Astrocyte of the spinal cord (primary cell): ENCODE measurements at regions not wholly inside any gene's neighbourhood (a gene's known extent, or its start where the extent isn't known, plus 50 kb on each side); places are given as distances from the start of the nearest gene placed in this dataset.

ENCODE experiments used
- DNase-seq: peaks from one replicate; pipeline ENCODE4 v3.0.0; 2011; ENCODE audit warnings: low read depth, low spot score
- H3K4me3 ChIP-seq: 2 replicates; pipeline ENCODE4 v1.5.1; 2011; ENCODE audit warnings: low read depth, mild to moderate bottlenecking, low read length, moderate library complexity
- CTCF ChIP-seq: IDR thresholded peaks from 2 replicates; pipeline ENCODE4 v1.5.1; 2012; ENCODE audit warnings: low read depth, mild to moderate bottlenecking, low read length, inconsistent platforms
- in situ Hi-C: cut with HindIII; loops from 2 replicates; pipeline ENCODE4 v1.10.0; 2017; ENCODE audit warnings: low sequenced_read_pairs

DNA sequence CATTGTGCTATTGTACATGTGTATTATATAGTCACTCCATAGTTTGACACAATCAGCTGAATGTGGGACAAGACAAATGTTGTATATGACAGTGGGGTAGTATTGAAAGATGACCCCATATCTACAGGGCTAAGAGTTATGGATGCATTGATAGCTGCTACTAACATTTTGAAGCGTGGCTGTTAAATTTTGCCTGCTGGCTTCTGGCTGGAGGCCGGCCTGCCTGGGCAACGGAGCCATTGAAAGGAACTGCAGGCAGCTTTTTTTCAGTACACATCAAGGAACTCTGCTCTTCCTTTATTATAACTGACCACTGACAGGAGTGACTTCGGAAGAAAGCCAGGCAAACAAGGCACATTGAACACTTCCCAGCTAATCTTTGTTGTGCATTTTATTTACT lies 76.1 kb upstream of the TMEM33 start:
- H3K4me3 ChIP-seq, result no peak overlapping the region
- no peak for TF ChIP-seq CTCF
- DNase-seq, result no peak
- in situ Hi-C loops, result no loop called here

GRCh38 chr4:41857226-41857641 lies 78.0 kb upstream of the TMEM33 start:
- in situ Hi-C loops, result no loop called here
- no peak for TF ChIP-seq CTCF
- no peak overlapping the region for H3K4me3 ChIP-seq
- DNase-seq, result no peak

- no peak overlapping the region for H3K4me3 ChIP-seq
- DNase-seq, result no peak
- no peak for TF ChIP-seq CTCF
- in situ Hi-C loops, result no loop called here
Measured at GRCh38 chr4:41856797-41857196, 78.4 kb upstream of the TMEM33 start.

DNA sequence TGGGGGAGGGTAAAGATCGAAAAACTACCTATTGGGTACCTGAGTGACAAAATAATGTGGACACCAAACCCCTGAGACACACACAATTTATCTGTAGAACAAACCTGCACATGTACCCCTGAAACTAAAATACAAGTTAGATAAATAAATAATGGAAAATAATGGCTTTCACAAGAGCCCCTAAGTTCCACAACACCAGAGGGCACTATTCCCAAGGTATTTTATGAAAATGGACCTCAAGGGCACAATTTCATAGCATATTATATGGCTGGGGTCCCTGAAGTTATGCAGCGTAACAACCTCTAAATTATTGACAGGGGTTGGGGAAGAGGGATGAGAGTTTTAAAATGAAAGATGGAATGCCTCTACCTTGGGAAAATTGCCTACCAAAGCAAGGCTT lies 81.3 kb upstream of the TMEM33 start:
- in situ Hi-C loops, result no loop called here
- no peak for TF ChIP-seq CTCF
- no peak for DNase-seq
- no peak overlapping the region for H3K4me3 ChIP-seq

DNA sequence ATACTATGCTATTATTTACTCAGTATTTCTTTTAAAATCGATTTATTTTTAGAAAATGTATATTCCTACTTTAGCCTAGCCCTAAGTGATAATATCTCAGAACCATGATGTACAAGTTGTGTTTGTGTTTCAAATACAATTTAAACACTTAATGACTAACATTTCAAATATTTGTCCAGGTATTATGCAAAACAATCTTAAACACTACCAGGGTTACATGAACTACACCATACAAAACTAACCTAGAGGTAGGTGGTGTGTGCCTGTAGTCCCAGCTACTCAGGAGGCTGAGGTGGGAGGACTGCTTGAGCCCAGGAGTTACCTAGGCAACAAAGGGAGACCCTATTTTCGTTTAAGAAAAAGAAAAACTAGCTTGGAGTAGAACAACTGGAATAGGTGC lies 83.0 kb upstream of the TMEM33 start:
- TF ChIP-seq CTCF, result no peak
- no peak for DNase-seq
- in situ Hi-C loops, result no loop called here
- no peak overlapping the region for H3K4me3 ChIP-seq

DNA sequence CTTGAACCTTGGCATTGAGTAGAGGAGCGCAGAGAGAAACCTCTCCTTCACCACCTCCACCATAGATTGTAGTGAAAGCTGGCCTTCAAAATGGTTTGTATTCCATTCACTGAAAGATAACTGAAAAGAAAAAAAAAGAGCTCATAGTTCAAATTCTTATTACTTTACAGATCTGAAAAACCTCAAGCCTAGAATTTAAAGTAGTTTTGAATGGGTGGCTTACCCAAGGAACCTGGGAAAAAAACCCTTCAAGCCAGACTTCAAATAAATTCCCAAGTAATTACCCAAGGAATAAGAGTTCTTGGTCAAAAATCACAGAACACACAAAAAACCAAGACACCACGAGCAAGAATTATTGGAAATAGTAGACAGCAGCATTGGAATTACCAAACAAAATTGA lies 83.6 kb upstream of the TMEM33 start:
- no peak overlapping the region for H3K4me3 ChIP-seq
- no peak for DNase-seq
- in situ Hi-C loops, result no loop called here
- no peak for TF ChIP-seq CTCF

DNA sequence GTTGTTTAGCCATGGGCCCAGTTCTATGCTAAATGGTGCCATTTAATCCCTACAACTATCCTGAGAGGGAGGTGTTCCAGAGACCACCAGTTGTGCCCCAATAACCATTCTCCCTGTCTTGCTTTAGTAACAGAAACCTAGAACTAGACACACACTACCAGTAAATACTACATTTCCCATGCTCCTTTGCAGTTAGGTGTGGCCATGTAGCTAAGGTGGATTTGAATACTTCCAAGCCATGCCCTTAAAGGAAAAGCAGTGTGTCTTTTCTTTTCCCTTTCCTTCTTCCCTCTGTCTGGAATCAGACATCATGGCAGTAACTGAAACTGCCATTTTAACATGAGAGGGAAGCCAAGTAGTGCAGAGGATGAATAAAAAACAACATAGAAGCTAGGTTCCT lies 90.9 kb upstream of the TMEM33 start:
- TF ChIP-seq CTCF, result no peak
- DNase-seq, result no peak
- in situ Hi-C loops, result no loop called here
- no peak overlapping the region for H3K4me3 ChIP-seq
